GM18951 (cell line): ENCODE measurements at regions not wholly inside any gene's neighbourhood (a gene's known extent, or its start where the extent isn't known, plus 50 kb on each side); places are given as distances from the start of the nearest gene placed in this dataset.
"Not testable (repeated sequence)": the region's sequence is repeated elsewhere in the genome, so short reads cannot be mapped to it uniquely, and the experiment has no call there.

Source experiments
- POLR2A ChIP-seq: IDR thresholded peaks from 4 replicates; pipeline ENCODE4 v1.6.1; 2011; ENCODE audit warnings: mild to moderate bottlenecking; ENCODE audit not compliant: insufficient read length, insufficient read depth; ENCODE audit errors: extremely low read depth
- in situ Hi-C: fragments of 300-500 bp; cut with MboI; formaldehyde crosslinking; loops from one replicate; pipeline ENCODE4 v1.12.0; 2022; ENCODE audit warnings: low sequenced_read_pairs, mixed read lengths, inconsistent platforms; ENCODE audit not compliant: unreplicated experiment

DNA sequence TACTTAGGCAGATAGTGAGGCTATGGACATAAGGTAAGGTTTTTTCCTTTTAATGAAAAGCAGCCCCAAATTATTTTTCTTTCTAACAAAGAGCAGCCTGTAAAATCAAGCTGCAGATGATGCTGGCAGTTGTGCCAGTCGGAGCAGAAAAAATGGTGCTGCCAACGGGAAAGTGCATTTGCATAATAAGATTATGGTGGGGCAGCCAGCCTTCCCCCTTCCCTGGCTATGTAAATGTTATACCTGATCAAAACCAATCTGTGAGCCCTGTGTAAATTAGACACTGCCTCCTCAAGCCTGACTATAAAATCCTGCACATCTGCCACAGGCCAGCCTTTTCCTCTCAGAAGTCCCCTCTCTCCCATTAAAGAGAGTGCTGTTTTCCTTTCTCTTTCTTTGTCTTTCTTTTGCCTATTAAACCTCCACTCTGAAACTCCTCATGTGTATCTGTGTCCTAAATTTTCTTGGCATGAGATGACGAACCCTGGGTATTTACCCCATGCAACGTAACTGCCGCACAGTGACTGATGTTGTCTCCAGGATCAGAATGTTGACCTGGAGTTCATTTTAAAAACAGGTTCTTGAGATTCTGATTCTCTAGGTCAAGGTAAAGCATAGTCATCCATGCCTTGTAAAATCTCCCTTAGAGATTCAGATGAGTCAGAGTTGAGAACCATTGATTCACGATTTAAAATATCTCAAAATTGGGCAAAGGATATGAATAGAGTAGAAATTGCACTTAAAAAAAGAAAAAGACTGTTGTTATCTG lies 167.3 kb upstream of the C1GALT1 start:
- no peak for TF ChIP-seq POLR2A
- in situ Hi-C loops = no loop called here

DNA sequence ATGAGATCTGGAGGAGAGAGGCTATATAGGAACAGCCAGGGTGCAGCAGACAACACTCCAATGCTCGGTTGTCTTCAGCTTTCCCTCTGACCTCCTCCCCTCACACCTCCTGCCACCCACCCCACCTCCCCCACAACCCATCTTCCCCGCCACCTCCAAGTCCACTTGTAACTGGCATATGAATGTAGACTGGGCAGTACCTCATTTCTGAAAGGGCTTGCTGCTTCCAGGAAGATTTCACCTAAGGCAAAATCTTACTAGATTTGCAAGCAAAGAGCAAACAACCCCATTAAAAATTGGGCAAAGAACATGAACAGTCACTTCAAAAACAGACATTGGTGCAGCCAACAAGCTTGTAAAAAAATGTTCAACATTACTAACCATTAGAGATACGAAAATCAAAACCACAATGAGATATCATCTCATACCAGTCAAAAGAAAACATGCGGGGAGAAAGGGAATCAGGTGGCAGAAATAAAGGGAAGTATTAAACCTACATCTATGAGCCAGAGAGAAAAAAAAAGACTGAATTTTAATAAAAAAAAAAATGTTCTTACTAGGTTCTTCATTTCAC lies 164.6 kb upstream of the C1GALT1 start:
- no peak for TF ChIP-seq POLR2A
- in situ Hi-C loops = no loop called here

DNA sequence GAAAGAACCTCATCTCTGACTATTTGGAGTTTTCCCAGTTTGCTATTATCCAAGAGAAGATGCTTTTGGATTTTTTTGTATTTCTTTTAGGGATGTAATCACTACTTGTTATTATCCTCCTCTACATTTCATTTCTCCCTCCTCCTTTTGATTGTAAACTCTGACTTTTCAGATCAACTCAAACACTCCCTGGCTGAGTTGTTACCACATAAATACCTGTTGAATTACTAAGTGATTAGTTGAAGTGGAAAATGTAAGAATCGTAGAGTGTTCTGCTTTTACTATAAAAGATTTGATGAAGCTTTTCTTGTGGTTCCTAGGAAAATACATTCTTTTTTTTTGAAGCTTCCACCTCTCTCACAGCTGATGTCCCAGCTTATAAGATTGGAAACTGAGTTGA lies 164.1 kb upstream of the C1GALT1 start:
- in situ Hi-C loops = no loop called here
- no peak for TF ChIP-seq POLR2A

DNA sequence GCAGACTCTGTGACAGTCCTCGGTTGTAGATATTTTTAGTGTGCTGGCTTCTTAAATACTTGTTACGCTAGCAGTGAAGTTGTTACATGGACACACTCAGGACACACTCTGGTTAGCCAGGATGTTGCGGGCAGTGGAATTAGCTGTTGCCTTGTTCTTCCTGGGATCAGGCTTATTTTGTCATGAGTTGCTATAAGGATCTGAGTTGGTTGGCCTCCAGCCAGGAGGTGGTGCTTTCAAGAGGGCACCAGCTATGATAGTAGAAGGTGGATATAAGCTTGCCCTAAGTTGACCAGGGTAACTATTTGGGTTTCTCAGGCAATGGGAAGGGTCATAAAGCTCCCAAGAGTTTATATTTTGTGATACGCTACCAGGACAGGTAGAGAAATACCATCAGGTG lies 150.1 kb upstream of the C1GALT1 start:
- TF ChIP-seq POLR2A = no peak
- in situ Hi-C loops = no loop called here

DNA sequence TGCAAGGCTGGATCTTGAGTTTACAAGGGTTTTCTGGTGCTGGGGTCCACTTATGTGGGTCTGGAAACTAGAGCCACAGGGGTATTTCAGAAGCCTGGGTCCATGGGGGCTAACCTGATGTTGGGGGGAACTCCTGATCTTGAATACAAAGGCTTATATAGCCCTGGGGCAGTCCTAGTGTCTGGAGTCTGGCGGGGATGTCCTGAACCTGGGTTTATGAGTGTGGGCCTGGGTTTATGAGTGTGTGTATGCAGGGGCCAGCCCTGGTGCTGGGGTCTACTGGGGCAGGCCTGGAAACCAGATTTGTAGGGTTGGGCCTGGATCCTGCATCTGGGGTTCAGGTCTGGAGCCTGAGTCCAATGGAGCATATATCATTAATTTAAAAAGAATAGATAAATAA lies 146.5 kb upstream of the C1GALT1 start:
- in situ Hi-C loops = no loop called here
- TF ChIP-seq POLR2A = no peak

DNA sequence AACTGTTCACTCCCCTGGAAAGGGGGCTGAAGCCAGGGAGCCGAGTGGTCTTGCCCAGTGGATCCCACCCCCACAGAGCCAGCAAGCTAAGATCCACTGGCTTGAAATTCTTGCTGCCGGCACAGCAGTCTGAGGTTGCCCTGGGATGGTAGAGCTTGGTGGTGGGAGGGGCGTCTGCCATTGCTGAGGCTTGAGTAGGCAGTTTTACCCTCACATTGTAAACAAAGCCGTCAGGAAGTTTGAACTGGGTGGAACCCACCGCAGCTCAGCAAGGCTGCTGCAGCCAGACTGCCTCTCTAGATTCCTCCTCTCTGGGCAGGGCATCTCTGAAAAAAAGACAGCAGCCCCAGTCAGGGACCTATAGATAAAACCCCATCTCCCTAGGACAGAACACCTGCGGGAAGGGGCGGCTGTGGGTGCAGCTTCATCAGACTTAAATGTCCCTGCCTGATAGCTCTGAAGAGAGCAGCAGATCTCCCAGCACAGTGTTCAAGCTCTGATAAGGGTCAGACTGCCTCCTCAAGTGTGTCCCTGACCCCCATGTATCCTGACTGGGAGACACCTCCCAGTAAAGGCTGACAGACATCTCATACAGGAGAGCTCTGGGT lies 140.0 kb upstream of the C1GALT1 start:
- in situ Hi-C loops = not testable (repeated sequence)

DNA sequence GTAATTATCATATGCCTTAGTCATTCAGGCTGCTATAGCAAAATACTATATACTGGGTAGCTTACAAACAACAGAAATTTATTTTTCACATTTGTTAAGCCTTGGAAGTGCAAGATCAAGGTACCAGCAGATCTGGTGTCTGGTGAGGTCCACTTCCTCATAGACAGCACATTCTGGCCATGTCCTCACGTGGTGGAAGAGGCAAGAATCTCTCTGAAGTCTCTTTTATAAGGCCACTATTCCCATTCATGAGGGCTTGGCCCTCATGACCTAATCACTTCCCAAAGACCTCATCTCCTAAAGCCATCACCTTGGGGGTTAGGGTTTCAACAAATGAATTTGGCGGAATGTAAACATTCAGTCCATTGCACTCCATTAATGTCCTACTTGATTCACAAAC lies 137.5 kb upstream of the C1GALT1 start:
- TF ChIP-seq POLR2A = no peak
- in situ Hi-C loops = no loop called here

DNA sequence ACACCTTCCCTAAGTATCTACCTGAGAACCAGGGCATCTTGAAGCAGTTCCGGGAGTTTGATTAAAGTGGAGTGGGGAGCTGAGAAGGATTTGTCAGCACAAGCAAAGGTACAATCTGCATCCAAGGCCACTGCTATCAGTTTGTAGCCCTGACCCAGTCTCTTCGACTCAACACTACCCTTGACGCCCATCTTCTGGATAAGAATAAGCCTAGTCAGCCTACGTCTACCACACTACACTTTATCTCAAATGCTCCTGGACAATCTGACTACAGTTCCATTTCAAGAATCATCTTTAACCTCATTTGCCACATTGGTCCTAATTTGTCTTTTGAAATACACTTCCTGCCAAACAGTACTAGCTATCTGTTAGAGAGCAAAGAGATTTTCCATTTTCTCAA lies 134.1 kb upstream of the C1GALT1 start:
- in situ Hi-C loops = no loop called here
- no peak for TF ChIP-seq POLR2A

DNA sequence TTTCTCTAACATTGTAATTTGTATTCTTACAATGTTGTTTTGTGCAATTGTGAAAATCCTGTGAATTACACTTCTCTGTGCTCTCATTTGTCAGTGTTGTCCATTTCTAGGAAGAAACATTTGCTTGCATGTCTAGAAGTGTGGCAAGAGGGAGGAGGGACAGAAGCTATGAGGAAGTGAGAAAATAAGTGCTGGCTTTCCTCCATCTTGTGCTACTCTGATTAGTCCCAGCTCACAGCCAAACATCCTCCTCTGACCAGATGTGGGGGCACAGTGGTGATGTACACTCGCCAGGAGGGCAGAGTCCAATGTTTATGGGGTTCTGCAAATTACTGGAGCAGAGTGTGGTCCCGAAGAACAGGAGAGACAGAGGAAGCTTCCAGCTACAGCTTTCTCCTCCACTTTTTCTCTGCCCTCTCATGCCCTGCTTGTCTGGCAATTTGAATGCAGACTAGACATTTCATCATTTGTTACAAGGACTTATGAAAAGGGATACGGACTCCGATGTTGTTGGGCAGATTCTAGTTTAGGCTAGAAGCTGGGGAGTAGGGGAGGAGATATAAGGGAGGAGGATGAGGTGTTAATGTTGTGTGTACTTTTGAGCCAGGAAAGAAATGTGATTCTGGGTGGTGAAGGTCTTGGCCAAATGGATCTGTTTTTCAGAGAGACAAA lies 131.0 kb upstream of the C1GALT1 start:
- no peak for TF ChIP-seq POLR2A
- in situ Hi-C loops = no loop called here

DNA sequence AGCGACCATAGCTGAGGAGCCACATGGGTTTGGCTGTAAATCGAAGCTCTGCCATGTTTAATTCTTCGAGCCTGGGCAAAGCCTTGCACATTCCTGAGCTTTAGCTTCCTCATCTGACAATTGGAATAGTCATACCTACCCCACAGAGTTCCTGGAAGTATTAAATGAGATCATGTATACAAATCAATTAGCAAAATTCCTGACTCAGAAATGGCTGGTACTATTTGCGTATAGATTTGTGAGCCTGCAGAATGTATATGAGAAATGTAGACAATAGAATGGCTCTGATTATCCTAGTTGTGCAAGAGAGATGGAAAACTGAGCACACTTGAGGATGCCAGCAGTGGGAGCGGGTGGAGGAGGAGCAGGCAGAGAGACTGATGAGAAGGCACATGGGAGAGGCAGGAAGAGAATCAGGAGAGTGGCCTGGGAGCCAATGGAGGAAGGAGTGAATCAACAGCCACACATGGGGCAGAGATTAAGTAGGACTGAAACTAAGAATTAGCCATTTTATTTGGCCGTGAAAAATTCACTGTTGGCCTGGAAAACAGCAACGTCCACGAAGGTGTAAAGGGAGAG lies 128.0 kb upstream of the C1GALT1 start:
- TF ChIP-seq POLR2A = no peak
- in situ Hi-C loops = no loop called here

DNA sequence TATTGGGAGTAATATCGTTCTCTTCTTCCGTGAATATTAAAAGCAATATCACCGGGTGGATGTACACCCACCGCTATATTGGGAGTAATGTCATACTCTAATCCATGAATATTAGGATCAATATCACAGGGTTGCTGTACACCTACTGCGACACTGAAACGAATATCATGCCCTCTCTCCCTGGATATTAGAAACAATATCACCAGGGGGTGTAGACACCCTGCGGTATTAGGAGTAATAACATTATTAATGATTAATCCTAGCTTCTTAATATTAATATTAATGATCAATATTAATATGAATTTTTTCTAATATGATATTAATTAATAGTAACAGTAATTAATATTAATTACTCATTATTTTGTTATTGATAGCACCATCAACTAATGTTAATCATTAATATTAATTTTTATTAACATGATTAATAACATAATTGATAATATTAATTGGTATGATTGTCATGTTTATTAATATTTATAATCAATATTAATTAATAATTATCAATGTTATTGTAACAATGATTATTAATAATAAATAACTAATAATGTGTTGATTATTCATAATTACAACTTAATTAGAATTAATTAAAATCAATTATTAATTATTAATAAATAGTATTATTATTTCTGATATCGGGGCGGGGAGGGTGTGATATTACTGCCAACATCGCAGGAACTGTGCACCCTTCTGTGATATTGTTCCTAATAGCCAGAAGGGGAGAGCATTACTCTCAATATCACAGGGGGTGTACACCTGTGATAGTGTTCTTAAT lies 121.3 kb upstream of the C1GALT1 start:
- in situ Hi-C loops = no loop called here
- no peak for TF ChIP-seq POLR2A

DNA sequence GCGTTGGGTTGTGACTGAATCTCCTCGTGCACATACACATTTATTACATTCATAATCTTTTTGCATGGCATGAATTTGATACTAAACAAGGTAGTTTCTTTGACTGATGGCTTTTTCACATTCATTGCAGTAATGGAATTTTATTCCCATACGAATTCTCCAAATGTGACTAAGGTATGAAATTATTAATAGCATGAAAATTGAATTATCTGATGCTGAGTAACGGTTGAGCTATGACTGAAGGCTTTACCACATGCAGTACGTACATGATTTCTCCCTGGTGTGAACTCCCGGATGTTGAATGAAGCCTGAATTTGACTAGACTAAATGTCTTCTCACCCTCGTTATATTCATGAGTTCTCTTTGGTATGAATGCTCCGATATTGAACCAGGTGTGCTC lies 104.4 kb upstream of the C1GALT1 start:
- TF ChIP-seq POLR2A = no peak
- in situ Hi-C loops = no loop called here

DNA sequence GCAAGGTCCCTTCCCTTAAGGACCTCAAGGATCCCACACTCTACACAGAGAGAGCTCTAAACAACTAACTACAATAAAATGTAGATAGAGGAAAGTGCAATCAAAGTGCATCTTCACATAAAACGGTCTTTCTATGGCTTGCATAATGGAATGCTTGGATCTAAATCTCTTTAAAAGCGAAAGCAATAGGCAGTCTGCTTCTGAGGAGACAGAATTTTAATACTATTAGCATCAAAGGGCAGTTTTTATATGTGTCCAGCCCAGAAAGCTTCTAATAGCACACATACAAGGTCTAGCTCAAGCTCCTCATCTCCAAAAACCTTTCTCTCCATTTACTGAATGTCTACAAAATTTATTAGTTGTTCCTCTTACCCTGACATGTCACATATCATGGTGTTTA lies 101.5 kb upstream of the C1GALT1 start:
- in situ Hi-C loops = no loop called here
- TF ChIP-seq POLR2A = no peak

DNA sequence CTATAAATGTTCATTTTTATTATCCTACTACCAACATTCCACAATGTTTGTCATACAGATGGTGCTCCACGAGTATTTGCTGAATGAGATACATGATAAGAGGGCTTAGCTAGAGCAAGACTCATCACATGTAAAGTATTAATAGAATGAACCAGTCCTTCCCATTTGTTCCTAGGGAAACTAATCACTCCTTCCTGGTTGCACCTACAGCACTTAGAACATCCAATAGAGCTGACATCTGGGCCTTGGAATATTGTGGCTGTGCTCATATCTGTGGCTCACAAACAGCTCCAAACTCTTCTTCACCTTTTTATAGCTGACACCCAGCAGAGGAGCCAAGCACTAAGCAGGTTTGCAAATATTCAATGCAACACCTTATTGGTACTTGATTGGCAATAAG lies 91.9 kb upstream of the C1GALT1 start:
- in situ Hi-C loops = no loop called here
- no peak for TF ChIP-seq POLR2A
